CD4-positive, alpha-beta T cell treated with Interleukin-2 at 100 ng/mL for 4 hours (primary cell): ENCODE measurements at regions not wholly inside any gene's neighbourhood (a gene's known extent, or its start where the extent isn't known, plus 50 kb on each side); places are given as distances from the start of the nearest gene placed in this dataset.

Experiments used
- DNase-seq: peaks from one replicate; pipeline ENCODE4 v3.0.0-alpha.2; 2020; ENCODE audit warnings: low spot score

GRCh38 chr1:51025374-51025773, 55.3 kb downstream of the CDKN2C start:
- no peak for DNase-seq

GRCh38 chr1:51032936-51033335, 62.9 kb downstream of the CDKN2C start:
- no peak for DNase-seq

GRCh38 chr1:51044199-51044598, 57.8 kb upstream of the C1orf185 start:
- no peak for DNase-seq

GRCh38 chr1:51044834-51045233, 57.2 kb upstream of the C1orf185 start:
- peak; percentile 10 for DNase-seq

GRCh38 chr1:51048021-51048420, 54.0 kb upstream of the C1orf185 start:
- DNase-seq, result no peak

- no peak for DNase-seq
Measured at GRCh38 chr1:51048670-51049069, 53.4 kb upstream of the C1orf185 start.
